ENCODE measurements at regions not wholly inside any gene's neighbourhood (a gene's known extent, or its start where the extent isn't known, plus 50 kb on each side); places are given as distances from the start of the nearest gene placed in this dataset.
A peak's percentile ranks its signal among the peaks of the same experiment; 100 is the strongest.
"Not testable (repeated sequence)": the region's sequence is repeated elsewhere in the genome, so short reads cannot be mapped to it uniquely, and the experiment has no call there.

- no peak for DNase-seq
Measured at GRCh38 chr11:82533628-82534327, 199.9 kb downstream of the FAM181B start.

GRCh38 chr11:82529936-82530335 is 203.7 kb downstream of the FAM181B start:
- no peak for DNase-seq

DNA sequence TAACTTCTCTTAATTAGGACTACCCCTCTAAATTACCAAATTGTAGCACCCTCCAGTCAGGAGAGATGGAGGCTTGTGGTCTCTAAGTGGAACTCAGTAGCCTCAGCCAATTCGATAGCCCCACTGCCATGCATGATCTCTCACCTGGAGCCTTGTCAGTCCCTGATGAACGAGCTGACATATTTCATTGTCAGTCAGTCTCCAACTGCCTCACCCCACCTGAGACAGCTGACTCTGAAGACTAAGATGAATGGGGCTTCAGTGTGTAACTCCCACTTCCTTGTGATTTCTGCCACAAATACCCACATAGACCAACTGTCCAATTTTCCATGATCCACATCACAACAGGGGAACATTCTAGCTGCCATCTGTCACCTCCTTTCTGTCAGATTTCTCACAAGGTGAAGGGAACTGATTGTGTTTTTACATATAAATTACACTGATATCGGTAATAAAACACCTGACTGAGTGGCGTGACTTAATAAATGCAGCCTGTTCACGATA is 206.5 kb downstream of the FAM181B start:
- DNase-seq: no peak

- DNase-seq: no peak
Measured at GRCh38 chr11:82523141-82523540, 210.5 kb downstream of the FAM181B start.

DNA sequence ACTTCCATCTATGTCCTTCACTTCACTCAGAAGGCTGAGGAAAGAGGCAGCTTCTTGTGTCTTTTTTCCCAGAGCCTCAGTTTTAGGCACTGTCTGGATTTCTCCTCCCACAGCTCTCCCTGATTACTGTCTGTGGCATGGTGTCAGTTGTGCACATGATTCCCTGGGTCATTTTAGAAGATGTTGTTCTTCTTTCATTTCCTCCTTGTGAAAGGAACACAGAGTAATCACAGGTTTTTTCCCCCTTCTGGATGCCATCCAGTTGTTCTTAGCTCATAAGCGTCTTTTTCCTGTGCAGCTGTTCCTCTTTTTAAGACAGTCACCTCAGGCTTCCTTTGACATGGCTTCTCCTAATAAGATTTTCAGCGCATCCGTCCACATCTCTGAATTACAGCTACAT is 212.2 kb downstream of the FAM181B start:
- DNase-seq: no peak

DNA sequence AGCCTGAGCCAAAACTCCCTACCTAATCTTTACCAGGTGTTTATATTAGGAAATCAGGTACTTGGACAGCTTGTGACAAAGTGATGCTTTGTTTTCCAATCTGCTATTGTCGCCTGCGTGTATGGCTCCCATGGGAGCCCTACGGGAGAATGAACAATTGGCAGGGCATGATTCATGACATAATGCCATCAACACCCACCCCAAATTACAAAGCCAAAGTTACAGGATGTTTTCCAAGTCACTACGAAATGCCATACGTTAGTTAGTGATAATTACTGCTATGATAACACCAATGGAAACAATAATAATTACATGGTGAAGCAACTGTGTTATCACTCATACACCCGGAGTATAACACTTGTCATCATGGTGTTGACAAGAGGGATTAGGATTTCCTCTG is 226.4 kb downstream of the FAM181B start:
- no peak for DNase-seq

DNA sequence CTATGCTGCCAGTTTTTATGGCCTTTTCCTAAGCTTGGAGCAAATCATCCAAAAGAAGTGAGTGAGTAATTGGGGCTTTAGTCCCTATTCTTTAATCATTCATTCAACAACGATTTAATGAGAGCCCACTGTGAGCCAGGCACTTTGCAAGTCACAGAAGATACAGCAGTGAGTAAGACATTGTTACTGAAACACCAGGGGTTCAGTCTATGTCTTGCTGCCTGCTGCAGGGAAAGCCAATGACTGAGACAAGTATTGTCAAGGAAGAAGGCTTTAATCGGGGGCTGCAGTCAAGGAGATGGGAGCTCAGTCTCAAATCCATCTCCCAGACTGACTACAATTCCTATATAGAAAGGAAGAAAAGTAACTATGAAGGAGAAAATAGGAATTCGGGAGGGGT is 228.3 kb downstream of the FAM181B start:
- no peak for DNase-seq

DNA sequence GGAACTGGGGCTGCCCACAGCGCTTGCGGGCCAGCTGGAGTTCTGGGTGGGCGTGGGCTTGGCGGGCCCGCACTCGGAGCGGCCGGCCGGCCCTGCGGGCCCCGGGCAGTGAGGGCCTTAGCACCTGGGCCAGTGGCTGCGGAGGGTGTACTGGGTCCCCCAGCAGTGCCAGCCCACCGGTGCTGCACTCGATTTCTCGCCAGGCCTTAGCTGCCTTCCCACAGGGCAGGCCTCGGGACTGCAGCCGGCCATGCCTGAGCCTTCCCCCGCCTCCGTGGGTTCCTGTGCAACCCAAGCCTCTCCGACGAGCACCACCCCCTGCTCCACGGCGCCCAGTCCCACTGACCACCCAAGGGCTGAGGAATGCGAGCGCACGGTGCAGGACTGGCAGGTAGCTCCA is 232.5 kb downstream of the FAM181B start:
- DNase-seq: peak; percentile 14

GRCh38 chr11:82494988-82495432 is 238.7 kb downstream of the FAM181B start:
- DNase-seq: no peak

- DNase-seq: no peak
Measured at GRCh38 chr11:82474876-82475275, 258.8 kb downstream of the FAM181B start.

- DNase-seq: no peak
Measured at GRCh38 chr11:82465481-82465880, 268.2 kb downstream of the FAM181B start.

GRCh38 chr11:82462608-82463242 is 270.9 kb downstream of the FAM181B start:
- DNase-seq: no peak

DNA sequence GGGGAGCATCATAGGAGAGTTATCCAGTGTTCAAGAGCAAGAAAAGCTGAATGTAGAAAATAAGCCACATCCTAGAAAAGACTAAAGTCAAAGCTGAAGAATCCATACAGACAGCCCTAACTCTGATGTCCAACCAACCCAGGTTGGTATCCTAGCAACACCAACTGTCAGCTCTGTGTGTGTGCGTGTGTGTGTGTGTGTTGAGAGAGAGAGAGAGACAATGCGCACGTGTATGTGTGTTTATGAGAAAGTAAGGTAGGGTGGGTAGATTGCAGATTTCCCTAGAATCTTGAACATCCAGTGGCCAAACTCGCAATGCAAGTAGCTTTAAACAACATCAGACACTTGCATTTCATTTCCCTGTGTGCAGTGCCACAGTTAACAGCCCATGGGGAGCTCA is 274.9 kb downstream of the FAM181B start:
- no peak for DNase-seq

DNA sequence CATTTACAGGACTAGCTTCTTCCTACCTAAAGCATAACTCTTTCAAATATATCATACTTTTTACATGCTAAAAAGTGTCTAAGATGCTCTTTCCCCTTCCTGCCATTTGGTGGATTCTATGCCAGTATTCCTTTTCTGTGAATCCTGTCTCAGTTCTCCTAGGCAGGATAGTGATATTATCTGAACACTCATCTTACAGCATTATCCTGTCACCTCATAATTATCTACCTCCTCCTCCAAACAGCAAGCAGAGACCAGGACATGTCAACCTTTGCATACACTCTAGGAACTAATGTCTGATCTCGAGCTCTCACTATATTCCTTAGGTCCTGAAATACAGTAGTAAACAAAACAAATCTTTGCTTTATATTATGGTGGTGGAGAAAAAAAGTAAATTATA is 275.5 kb downstream of the FAM181B start:
- DNase-seq: no peak

DNA sequence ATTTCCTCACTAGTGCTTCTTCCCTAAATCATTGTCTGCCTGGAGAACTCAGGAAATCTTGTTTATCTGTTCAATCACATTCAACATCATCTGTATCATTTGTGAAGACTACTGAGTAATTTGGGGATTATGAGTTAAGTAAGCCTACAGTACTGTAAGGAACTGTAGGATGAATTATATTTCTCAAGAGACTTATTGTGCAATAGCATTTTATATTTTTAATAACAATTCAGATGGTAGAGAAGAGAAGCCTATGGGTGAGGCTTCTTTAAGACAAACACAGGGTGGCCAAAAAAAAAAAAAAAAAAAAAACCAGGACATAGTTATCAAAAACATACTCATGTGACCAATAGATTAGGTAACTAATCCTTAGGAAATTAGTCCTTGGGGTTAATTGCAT is 282.7 kb downstream of the FAM181B start:
- DNase-seq: no peak

DNA sequence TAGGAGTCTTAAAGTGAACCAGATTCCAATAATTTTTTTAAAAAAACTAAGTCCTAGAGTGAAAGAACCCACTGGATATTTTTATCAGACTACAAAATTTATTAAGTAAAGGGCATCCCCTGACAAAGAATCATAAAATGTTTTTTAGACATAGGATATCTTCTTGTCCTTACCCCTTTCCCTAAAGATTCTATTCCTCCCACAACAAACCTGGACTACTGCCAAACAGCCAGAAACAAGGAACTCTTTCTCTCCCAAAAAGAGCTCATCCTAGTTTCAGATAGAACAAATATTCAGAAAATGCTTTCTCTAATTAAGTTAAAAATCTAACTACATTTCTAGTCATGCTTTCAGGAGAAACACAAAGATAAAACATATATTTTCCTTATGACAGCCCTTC is 327.1 kb downstream of the FAM181B start:
- DNase-seq: no peak

GRCh38 chr11:82405421-82405820 is 328.2 kb downstream of the FAM181B start:
- no peak for DNase-seq

DNA sequence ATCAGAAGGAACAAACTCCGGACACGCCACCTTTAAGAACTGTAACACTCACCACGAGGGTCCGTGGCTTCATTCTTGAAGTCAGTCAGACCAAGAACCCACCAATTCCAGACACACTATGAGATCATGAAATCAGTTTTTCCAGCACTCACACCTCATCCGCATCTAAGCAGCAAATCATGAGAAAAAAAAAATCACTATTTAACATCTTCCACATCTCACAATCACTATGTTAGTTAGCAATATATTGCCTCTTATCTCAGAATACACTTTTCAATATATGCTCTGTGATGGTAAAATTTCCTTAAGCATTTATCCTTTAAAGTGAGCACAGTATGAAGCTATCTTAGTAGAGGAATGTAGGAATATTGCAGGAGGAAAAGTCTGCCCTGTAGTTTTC is 328.7 kb downstream of the FAM181B start:
- no peak for DNase-seq

DNA sequence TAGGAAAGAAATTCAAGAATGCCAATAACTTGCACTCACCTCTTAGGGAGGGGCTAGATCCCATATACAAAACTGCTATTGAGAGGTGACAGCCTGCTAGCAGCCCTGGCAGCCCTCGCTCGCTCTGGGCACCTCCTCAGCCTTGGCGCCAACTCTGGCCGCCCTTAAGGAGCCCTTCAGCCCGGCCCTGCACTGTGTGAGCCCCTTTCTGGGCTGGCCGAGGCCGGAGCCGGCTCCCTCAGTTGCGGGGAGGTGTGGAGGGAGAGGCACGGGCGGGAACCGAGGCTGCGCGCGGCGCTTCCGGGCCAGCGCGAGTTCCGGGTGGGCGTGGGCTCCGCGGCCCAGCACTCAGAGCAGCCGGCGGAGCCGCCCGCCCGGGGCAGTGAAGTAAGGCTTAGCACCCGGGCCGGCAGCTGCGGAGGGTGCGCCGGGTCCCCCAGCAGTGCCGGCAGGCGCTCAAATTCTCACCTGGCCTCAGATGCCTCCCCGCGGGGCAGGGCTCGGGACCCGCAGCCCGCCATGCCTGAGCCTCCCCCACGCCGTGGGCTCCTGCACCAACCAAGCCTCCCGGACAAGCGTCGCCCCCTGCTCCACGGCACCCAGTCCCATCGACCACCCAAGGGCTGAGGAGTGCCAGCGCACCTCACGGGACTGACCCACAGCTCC is 329.9 kb downstream of the FAM181B start:
- peak; percentile 8 for DNase-seq

DNA sequence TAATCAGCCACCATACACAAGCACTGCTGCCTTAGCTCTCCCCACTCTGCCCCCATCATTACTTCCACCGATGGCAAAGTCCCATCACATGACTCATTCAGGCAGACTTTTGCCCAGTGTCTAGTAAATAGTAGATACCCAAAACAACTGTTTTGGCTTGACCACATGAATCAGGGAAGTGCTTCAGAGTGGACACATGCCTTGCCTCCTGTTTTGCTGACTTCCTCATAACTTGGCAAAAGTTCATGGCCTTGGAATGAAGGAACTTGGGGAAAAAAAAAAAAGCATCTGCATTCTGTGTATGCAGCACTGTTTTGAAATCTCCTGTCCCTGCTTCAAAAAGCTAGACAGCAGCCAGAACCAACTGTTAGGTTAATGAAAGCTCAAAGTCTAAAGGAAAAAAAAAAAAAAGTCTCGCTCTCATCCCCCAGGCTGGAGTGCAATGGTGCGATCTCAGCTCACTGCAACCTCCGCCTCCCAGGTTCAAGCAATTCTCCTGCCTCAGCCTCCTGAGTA is 335.3 kb downstream of the FAM181B start:
- DNase-seq: no peak

GRCh38 chr11:82396639-82397038 is 337.0 kb downstream of the FAM181B start:
- not testable (repeated sequence) for DNase-seq

DNA sequence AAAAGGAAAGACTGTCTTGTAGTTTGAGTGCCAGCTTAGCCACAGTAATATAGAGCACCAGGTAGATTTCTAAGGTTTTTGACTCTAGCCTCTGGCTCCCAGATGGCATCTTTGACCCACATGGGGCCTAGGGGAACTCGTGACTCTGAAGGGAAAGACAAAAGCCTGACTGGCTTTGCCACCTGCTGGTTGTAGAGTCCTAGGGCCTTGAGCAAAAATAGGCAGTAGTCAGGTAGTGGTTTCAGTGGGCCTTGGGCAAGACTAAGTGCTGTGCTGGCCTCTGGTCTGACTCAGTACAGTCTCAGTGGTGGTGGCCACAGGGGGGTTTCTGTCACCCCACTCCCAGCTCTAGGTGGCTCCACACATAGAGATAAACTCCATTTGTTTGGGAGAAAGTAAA is 349.4 kb downstream of the FAM181B start:
- no peak for DNase-seq

- no peak for DNase-seq
Measured at GRCh38 chr11:82373781-82374542, 359.7 kb downstream of the FAM181B start.

Data from activated gamma-delta T cell (primary cell).